Neural cell (in vitro differentiated cells): ENCODE measurements at regions not wholly inside any gene's neighbourhood (a gene's known extent, or its start where the extent isn't known, plus 50 kb on each side); places are given as distances from the start of the nearest gene placed in this dataset.
A peak's percentile ranks its signal among the peaks of the same experiment; 100 is the strongest.

Experiments used
- H2AFZ ChIP-seq: fragments of 200-600, 300-800 bp; sonication (generic), shearing (Covaris generic); 2 replicates; pipeline ENCODE4 v1.6.0; 2014; ENCODE audit warnings: low read depth, mild to moderate bottlenecking, antibody characterized with exemption, low read length, moderate library complexity
- H3F3A ChIP-seq: fragments of 200-600 bp; shearing (Covaris generic); 2 replicates; pipeline ENCODE4 v1.6.1; 2016; ENCODE audit warnings: mild to moderate bottlenecking, moderate library complexity, mixed read lengths, antibody characterized with exemption, low read length; ENCODE audit not compliant: insufficient read depth, poor library complexity, severe bottlenecking
- H3K27ac ChIP-seq: fragments of 200-600, 300-800 bp; sonication (generic), shearing (Covaris generic); 2 replicates; pipeline ENCODE4 v1.5.1; 2014; ENCODE audit warnings: mild to moderate bottlenecking, low read length, moderate library complexity
- H3K27me3 ChIP-seq: fragments of 300-800, 200-600 bp; sonication (generic), shearing (Covaris generic); 2 replicates; pipeline ENCODE4 v1.6.0; 2014; ENCODE audit warnings: mild to moderate bottlenecking, low read depth, low read length, moderate library complexity; ENCODE audit not compliant: insufficient read depth
- H3K36me3 ChIP-seq: fragments of 300-800, 200-600 bp; sonication (generic), shearing (Covaris generic); 2 replicates; pipeline ENCODE4 v1.5.1; 2014; ENCODE audit warnings: mild to moderate bottlenecking, antibody characterized with exemption, low read length, moderate library complexity; ENCODE audit not compliant: insufficient read depth
- H3K4me2 ChIP-seq: fragments of 300-800, 200-600 bp; sonication (generic), shearing (Covaris generic); 2 replicates; pipeline ENCODE4 v1.6.0; 2014; ENCODE audit warnings: mild to moderate bottlenecking, low read length
- H3K4me3 ChIP-seq: fragments of 300-800, 200-600 bp; sonication (generic), shearing (Covaris generic); 2 replicates; pipeline ENCODE4 v1.5.1; 2014; ENCODE audit warnings: mild to moderate bottlenecking, low read length, moderate library complexity
- H3K79me2 ChIP-seq: fragments of 200-600 bp; shearing (Covaris generic); replicated peaks from 2 replicates; pipeline ENCODE4 v1.6.0; 2014; ENCODE audit warnings: mild to moderate bottlenecking, low read length, moderate library complexity; ENCODE audit not compliant: insufficient read depth
- H3K9ac ChIP-seq: fragments of 300-800, 200-600 bp; sonication (generic), shearing (Covaris generic); 2 replicates; pipeline ENCODE4 v1.6.1; 2016; ENCODE audit warnings: mild to moderate bottlenecking, low read length, mixed read lengths
- H3K9me2 ChIP-seq: fragments of 200-600 bp; shearing (Covaris generic); 2 replicates; pipeline ENCODE4 v1.6.1; 2016; ENCODE audit warnings: mild to moderate bottlenecking, low read length, mixed read lengths; ENCODE audit not compliant: insufficient read depth
- H3K9me3 ChIP-seq: fragments of 200-600, 300-800 bp; sonication (generic), shearing (Covaris generic); 2 replicates; pipeline ENCODE4 v1.6.1; 2016; ENCODE audit warnings: mild to moderate bottlenecking, mixed run types, low read length, moderate library complexity, mixed read lengths
- H4K20me1 ChIP-seq: fragments of 200-600 bp; shearing (Covaris generic); 2 replicates; pipeline ENCODE4 v1.6.1; 2016; ENCODE audit warnings: mild to moderate bottlenecking, mixed run types; ENCODE audit not compliant: insufficient read depth
- EZH2 ChIP-seq: fragments of 200-600, 300-800 bp; shearing (Covaris generic), sonication (generic); IDR thresholded peaks from 2 replicates; pipeline ENCODE4 v1.6.1; 2014; ENCODE audit warnings: antibody characterized with exemption, low read length, borderline replicate concordance, mild to moderate bottlenecking; ENCODE audit not compliant: insufficient read depth, poor library complexity, severe bottlenecking
- POLR2AphosphoS5 ChIP-seq: IDR thresholded peaks from 2 replicates; pipeline ENCODE4 v1.6.1; 2012
- TAF1 ChIP-seq: IDR thresholded peaks from 2 replicates; pipeline ENCODE4 v1.6.1; 2012; ENCODE audit warnings: low read depth
- TF ChIP-seq, protein P1 (sequence below): IDR thresholded peaks from 2 replicates; pipeline ENCODE4 v1.6.1; 2012; ENCODE audit warnings: borderline replicate concordance
- TF ChIP-seq, protein P2 (sequence below): fragments of 450-650 bp; IDR thresholded peaks from 2 replicates; pipeline ENCODE4 v1.5.1; 2014; ENCODE audit warnings: antibody characterized with exemption, mild to moderate bottlenecking, moderate library complexity; ENCODE audit not compliant: poor library complexity, severe bottlenecking

GRCh38 chr11:24233041-24233440 is 263.8 kb upstream of the LUZP2 start:
- Histone ChIP-seq H3K9me2 (no peaks in the 10 kb centered on the region), H2AFZ (no peak overlapping the region), H4K20me1 (no peaks in the 10 kb centered on the region), H3F3A (no peaks in the 10 kb centered on the region), H3K4me2 (no peak overlapping the region), H3K79me2 (no peaks in the 10 kb centered on the region), H3K36me3 (no peaks in the 10 kb centered on the region), H3K27me3 (no peaks in the 10 kb centered on the region), H3K9me3 (no peaks in the 10 kb centered on the region), H3K27ac (no peak overlapping the region), H3K9ac (no peak overlapping the region), H3K4me3 (no peak overlapping the region)
- TF ChIP-seq POLR2AphosphoS5 (peak; percentile 59), TAF1 (no peak)
- TF ChIP-seq, protein P1, sequence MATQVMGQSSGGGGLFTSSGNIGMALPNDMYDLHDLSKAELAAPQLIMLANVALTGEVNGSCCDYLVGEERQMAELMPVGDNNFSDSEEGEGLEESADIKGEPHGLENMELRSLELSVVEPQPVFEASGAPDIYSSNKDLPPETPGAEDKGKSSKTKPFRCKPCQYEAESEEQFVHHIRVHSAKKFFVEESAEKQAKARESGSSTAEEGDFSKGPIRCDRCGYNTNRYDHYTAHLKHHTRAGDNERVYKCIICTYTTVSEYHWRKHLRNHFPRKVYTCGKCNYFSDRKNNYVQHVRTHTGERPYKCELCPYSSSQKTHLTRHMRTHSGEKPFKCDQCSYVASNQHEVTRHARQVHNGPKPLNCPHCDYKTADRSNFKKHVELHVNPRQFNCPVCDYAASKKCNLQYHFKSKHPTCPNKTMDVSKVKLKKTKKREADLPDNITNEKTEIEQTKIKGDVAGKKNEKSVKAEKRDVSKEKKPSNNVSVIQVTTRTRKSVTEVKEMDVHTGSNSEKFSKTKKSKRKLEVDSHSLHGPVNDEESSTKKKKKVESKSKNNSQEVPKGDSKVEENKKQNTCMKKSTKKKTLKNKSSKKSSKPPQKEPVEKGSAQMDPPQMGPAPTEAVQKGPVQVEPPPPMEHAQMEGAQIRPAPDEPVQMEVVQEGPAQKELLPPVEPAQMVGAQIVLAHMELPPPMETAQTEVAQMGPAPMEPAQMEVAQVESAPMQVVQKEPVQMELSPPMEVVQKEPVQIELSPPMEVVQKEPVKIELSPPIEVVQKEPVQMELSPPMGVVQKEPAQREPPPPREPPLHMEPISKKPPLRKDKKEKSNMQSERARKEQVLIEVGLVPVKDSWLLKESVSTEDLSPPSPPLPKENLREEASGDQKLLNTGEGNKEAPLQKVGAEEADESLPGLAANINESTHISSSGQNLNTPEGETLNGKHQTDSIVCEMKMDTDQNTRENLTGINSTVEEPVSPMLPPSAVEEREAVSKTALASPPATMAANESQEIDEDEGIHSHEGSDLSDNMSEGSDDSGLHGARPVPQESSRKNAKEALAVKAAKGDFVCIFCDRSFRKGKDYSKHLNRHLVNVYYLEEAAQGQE: no peak
- TF ChIP-seq, protein P2, sequence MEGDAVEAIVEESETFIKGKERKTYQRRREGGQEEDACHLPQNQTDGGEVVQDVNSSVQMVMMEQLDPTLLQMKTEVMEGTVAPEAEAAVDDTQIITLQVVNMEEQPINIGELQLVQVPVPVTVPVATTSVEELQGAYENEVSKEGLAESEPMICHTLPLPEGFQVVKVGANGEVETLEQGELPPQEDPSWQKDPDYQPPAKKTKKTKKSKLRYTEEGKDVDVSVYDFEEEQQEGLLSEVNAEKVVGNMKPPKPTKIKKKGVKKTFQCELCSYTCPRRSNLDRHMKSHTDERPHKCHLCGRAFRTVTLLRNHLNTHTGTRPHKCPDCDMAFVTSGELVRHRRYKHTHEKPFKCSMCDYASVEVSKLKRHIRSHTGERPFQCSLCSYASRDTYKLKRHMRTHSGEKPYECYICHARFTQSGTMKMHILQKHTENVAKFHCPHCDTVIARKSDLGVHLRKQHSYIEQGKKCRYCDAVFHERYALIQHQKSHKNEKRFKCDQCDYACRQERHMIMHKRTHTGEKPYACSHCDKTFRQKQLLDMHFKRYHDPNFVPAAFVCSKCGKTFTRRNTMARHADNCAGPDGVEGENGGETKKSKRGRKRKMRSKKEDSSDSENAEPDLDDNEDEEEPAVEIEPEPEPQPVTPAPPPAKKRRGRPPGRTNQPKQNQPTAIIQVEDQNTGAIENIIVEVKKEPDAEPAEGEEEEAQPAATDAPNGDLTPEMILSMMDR: no peak

- Histone ChIP-seq H2AFZ (no peak overlapping the region), H3K9ac (no peak overlapping the region), H4K20me1 (no peaks in the 10 kb centered on the region), H3K4me3 (no peak overlapping the region), H3F3A (no peaks in the 10 kb centered on the region), H3K27ac (no peak overlapping the region), H3K4me2 (no peak overlapping the region), H3K36me3 (no peaks in the 10 kb centered on the region), H3K9me3 (no peaks in the 10 kb centered on the region), H3K27me3 (no peaks in the 10 kb centered on the region), H3K79me2 (no peaks in the 10 kb centered on the region), H3K9me2 (no peaks in the 10 kb centered on the region)
- TF ChIP-seq, protein P2: no peak
- TF ChIP-seq EZH2: no peak
- TF ChIP-seq TAF1: no peak
- TF ChIP-seq, protein P1: no peak
These were observed 261.9 kb upstream of the LUZP2 start for GRCh38 chr11:24234822-24235508.
